ENCODE measurements at regions not wholly inside any gene's neighbourhood (a gene's known extent, or its start where the extent isn't known, plus 50 kb on each side); places are given as distances from the start of the nearest gene placed in this dataset.

GRCh38 chr2:122129399-122129798, 373.9 kb downstream of the TSN start:
- Mint-ChIP-seq H3K36me3 (ENCODE audit: low read depth) (no peaks in the 10 kb centered on the region), H3K27ac (no peak overlapping the region), H3K4me3 (no peak overlapping the region), H3K9me3 (ENCODE audit: insufficient read depth) (peaks cover 29% of the 10 kb centered on the region), H3K27me3 (ENCODE audit: low read depth) (no peaks in the 10 kb centered on the region), H3K4me1 (ENCODE audit: low read depth) (no peaks in the 10 kb centered on the region)
- CTCF ChIA-PET = no interaction called here
- POLR2A ChIA-PET = no interaction called here
- DNase-seq = no peak
- ATAC-seq = no peak

- Mint-ChIP-seq H3K36me3 (ENCODE audit: low read depth) (no peaks in the 10 kb centered on the region), H3K4me3 (no peak overlapping the region), H3K27ac (no peak overlapping the region), H3K27me3 (ENCODE audit: low read depth) (no peaks in the 10 kb centered on the region), H3K4me1 (ENCODE audit: low read depth) (no peaks in the 10 kb centered on the region), H3K9me3 (ENCODE audit: insufficient read depth) (peaks cover 22% of the 10 kb centered on the region)
- ATAC-seq (no peak), DNase-seq (no peak)
- CTCF ChIA-PET = no interaction called here
- POLR2A ChIA-PET = no interaction called here
Observed at GRCh38 chr2:122132147-122132691, 376.8 kb downstream of the TSN start.

GRCh38 chr2:122135021-122135937, 379.8 kb downstream of the TSN start:
- Mint-ChIP-seq H3K36me3 (ENCODE audit: low read depth) (no peaks in the 10 kb centered on the region), H3K4me1 (ENCODE audit: low read depth) (no peaks in the 10 kb centered on the region), H3K4me3 (no peak overlapping the region), H3K27ac (no peak overlapping the region), H3K27me3 (ENCODE audit: low read depth) (no peaks in the 10 kb centered on the region), H3K9me3 (ENCODE audit: insufficient read depth) (peaks cover 6% of the 10 kb centered on the region)
- ChIA-PET POLR2A (no interaction called here), CTCF (no interaction called here)
- DNase-seq = no peak
- no peak for ATAC-seq

GRCh38 chr2:122136056-122136455, 380.6 kb downstream of the TSN start:
- DNase-seq (no peak), ATAC-seq (no peak)
- no peaks in the 10 kb centered on the region for H3K27me3 Mint-ChIP-seq (ENCODE audit: low read depth)
- H3K36me3 Mint-ChIP-seq (ENCODE audit: low read depth) = no peaks in the 10 kb centered on the region
- no peak overlapping the region for H3K27ac Mint-ChIP-seq
- H3K4me1 Mint-ChIP-seq (ENCODE audit: low read depth) = no peaks in the 10 kb centered on the region
- ChIA-PET POLR2A (no interaction called here), CTCF (no interaction called here)
- no peaks in the 10 kb centered on the region for H3K9me3 Mint-ChIP-seq (ENCODE audit: insufficient read depth)
- H3K4me3 Mint-ChIP-seq = no peak overlapping the region

- H3K4me3 Mint-ChIP-seq = no peak overlapping the region
- no peaks in the 10 kb centered on the region for H3K36me3 Mint-ChIP-seq (ENCODE audit: low read depth)
- no peak for DNase-seq
- H3K27me3 Mint-ChIP-seq (ENCODE audit: low read depth) = no peaks in the 10 kb centered on the region
- no peaks in the 10 kb centered on the region for H3K4me1 Mint-ChIP-seq (ENCODE audit: low read depth)
- no peaks in the 10 kb centered on the region for H3K9me3 Mint-ChIP-seq (ENCODE audit: insufficient read depth)
- POLR2A ChIA-PET = no interaction called here
- CTCF ChIA-PET = no interaction called here
- no peak overlapping the region for H3K27ac Mint-ChIP-seq
- ATAC-seq = no peak
Observed at GRCh38 chr2:122138561-122138960, 383.1 kb downstream of the TSN start.

GRCh38 chr2:122139739-122140420, 384.4 kb downstream of the TSN start:
- no peaks in the 10 kb centered on the region for H3K4me1 Mint-ChIP-seq (ENCODE audit: low read depth)
- no peaks in the 10 kb centered on the region for H3K9me3 Mint-ChIP-seq (ENCODE audit: insufficient read depth)
- H3K36me3 Mint-ChIP-seq (ENCODE audit: low read depth) = no peaks in the 10 kb centered on the region
- H3K27ac Mint-ChIP-seq = no peak overlapping the region
- no peak for ATAC-seq
- H3K4me3 Mint-ChIP-seq = no peak overlapping the region
- CTCF ChIA-PET = no interaction called here
- H3K27me3 Mint-ChIP-seq (ENCODE audit: low read depth) = no peaks in the 10 kb centered on the region
- DNase-seq = no peak
- POLR2A ChIA-PET = no interaction called here

GRCh38 chr2:122144884-122145283, 389.4 kb downstream of the TSN start:
- CTCF ChIA-PET = interaction anchor here (1.2 kb wide), 1 partner anchor 170 kb away, joined by 3 read pairs; no protein-coding TSS in a partner anchor
- no peaks in the 10 kb centered on the region for H3K36me3 Mint-ChIP-seq (ENCODE audit: low read depth)
- DNase-seq (no peak), ATAC-seq (no peak)
- no peak overlapping the region for H3K27ac Mint-ChIP-seq
- H3K4me3 Mint-ChIP-seq = no peak overlapping the region
- H3K9me3 Mint-ChIP-seq (ENCODE audit: insufficient read depth) = no peaks in the 10 kb centered on the region
- POLR2A ChIA-PET = no interaction called here
- no peaks in the 10 kb centered on the region for H3K27me3 Mint-ChIP-seq (ENCODE audit: low read depth)
- no peaks in the 10 kb centered on the region for H3K4me1 Mint-ChIP-seq (ENCODE audit: low read depth)

- Mint-ChIP-seq H3K36me3 (ENCODE audit: low read depth) (no peaks in the 10 kb centered on the region), H3K9me3 (ENCODE audit: insufficient read depth) (no peaks in the 10 kb centered on the region), H3K4me3 (no peak overlapping the region), H3K27ac (no peak overlapping the region), H3K4me1 (ENCODE audit: low read depth) (no peaks in the 10 kb centered on the region), H3K27me3 (ENCODE audit: low read depth) (no peaks in the 10 kb centered on the region)
- no peak for ATAC-seq
- DNase-seq = no peak
- CTCF ChIA-PET = interaction anchor here (1.2 kb wide), 1 partner anchor 171 kb away, joined by 3 read pairs; no protein-coding TSS in a partner anchor
- POLR2A ChIA-PET = no interaction called here
Observed at GRCh38 chr2:122145856-122146255, 390.4 kb downstream of the TSN start.

- Mint-ChIP-seq H3K27ac (no peak overlapping the region), H3K4me1 (ENCODE audit: low read depth) (no peaks in the 10 kb centered on the region), H3K9me3 (ENCODE audit: insufficient read depth) (no peaks in the 10 kb centered on the region), H3K36me3 (ENCODE audit: low read depth) (no peaks in the 10 kb centered on the region), H3K27me3 (ENCODE audit: low read depth) (no peaks in the 10 kb centered on the region), H3K4me3 (no peak overlapping the region)
- CTCF ChIA-PET = no interaction called here
- ATAC-seq = no peak
- DNase-seq = no peak
- POLR2A ChIA-PET = no interaction called here
Observed at GRCh38 chr2:122148128-122148767, 392.8 kb downstream of the TSN start.

GRCh38 chr2:122150524-122151280, 395.3 kb downstream of the TSN start:
- Mint-ChIP-seq H3K9me3 (ENCODE audit: insufficient read depth) (no peaks in the 10 kb centered on the region), H3K27me3 (ENCODE audit: low read depth) (no peaks in the 10 kb centered on the region), H3K4me1 (ENCODE audit: low read depth) (no peaks in the 10 kb centered on the region), H3K36me3 (ENCODE audit: low read depth) (no peaks in the 10 kb centered on the region), H3K4me3 (no peak overlapping the region), H3K27ac (no peak overlapping the region)
- ATAC-seq = no peak
- CTCF ChIA-PET = no interaction called here
- POLR2A ChIA-PET = no interaction called here
- no peak for DNase-seq

- DNase-seq (no peak), ATAC-seq (no peak)
- Mint-ChIP-seq H3K4me1 (ENCODE audit: low read depth) (no peaks in the 10 kb centered on the region), H3K36me3 (ENCODE audit: low read depth) (no peaks in the 10 kb centered on the region), H3K4me3 (no peak overlapping the region), H3K9me3 (ENCODE audit: insufficient read depth) (no peaks in the 10 kb centered on the region), H3K27me3 (ENCODE audit: low read depth) (no peaks in the 10 kb centered on the region), H3K27ac (no peak overlapping the region)
- ChIA-PET CTCF (no interaction called here), POLR2A (no interaction called here)
Observed at GRCh38 chr2:122152571-122152970, 397.1 kb downstream of the TSN start.

All from activated CD8-positive, alpha-beta T cell treated with anti-CD3 and anti-CD28 coated beads, Interleukin-2, amount 10 ng/mL, durations not matched to agents 7 days and 5 days (primary cell).